NCI-H69 (cell line): ENCODE measurements at regions not wholly inside any gene's neighbourhood (a gene's known extent, or its start where the extent isn't known, plus 50 kb on each side); places are given as distances from the start of the nearest gene placed in this dataset.

Experiments used
- DNase-seq: peaks from one replicate; lab custom pipeline; 2025; lab: John Stamatoyannopoulos, UW

- peak; percentile 17 for DNase-seq
Measured at GRCh38 chr7:19852192-19852591, 78.8 kb upstream of the TMEM196 start.

GRCh38 chr7:19851504-19851903, 78.1 kb upstream of the TMEM196 start:
- peak; percentile 79 for DNase-seq

- DNase-seq, result no peak
Measured at GRCh38 chr7:19834566-19834965, 61.1 kb upstream of the TMEM196 start.

GRCh38 chr7:19830604-19831003, 57.2 kb upstream of the TMEM196 start:
- DNase-seq, result no peak
